Hindlimb muscle (tissue), 1 donor: ENCODE measurements at regions not wholly inside any gene's neighbourhood (a gene's known extent, or its start where the extent isn't known, plus 50 kb on each side); places are given as distances from the start of the nearest gene placed in this dataset.

Experiments
- DNase-seq: peaks from one replicate; pipeline ENCODE4 v3.0.0-alpha.2; 2013

GRCh38 chr9:87158765-87159164, 211.5 kb upstream of the GAS1 start:
- no peak for DNase-seq

GRCh38 chr9:87160148-87161102, 213.1 kb upstream of the GAS1 start:
- peak; percentile 57 for DNase-seq

- no peak for DNase-seq
Observed at GRCh38 chr9:87167161-87167560, 219.9 kb upstream of the GAS1 start.

- DNase-seq, result no peak
Observed at GRCh38 chr9:87167582-87167981, 220.3 kb upstream of the GAS1 start.

GRCh38 chr9:87178302-87178701, 231.0 kb upstream of the GAS1 start:
- no peak for DNase-seq

- DNase-seq, result no peak
Observed at GRCh38 chr9:87179553-87180340, 232.4 kb upstream of the GAS1 start.

- DNase-seq, result no peak
Observed at GRCh38 chr9:87180361-87180760, 233.1 kb upstream of the GAS1 start.

GRCh38 chr9:87180841-87181240, 233.5 kb upstream of the GAS1 start:
- DNase-seq, result no peak

GRCh38 chr9:87181670-87182069, 234.4 kb upstream of the GAS1 start:
- DNase-seq, result no peak

- DNase-seq, result no peak
Observed at GRCh38 chr9:87184956-87185642, 237.8 kb upstream of the GAS1 start.

- DNase-seq, result no peak
Observed at GRCh38 chr9:87187656-87188055, 240.3 kb upstream of the GAS1 start.

GRCh38 chr9:87189006-87189405, 241.7 kb upstream of the GAS1 start:
- DNase-seq, result no peak

- DNase-seq, result no peak
Observed at GRCh38 chr9:87193151-87193550, 245.8 kb upstream of the GAS1 start.

- peak; percentile 53 for DNase-seq
Observed at GRCh38 chr9:87193925-87194868, 246.9 kb upstream of the GAS1 start.

- DNase-seq, result no peak
Observed at GRCh38 chr9:87195306-87195705, 248.0 kb upstream of the GAS1 start.

- DNase-seq, result no peak
Observed at GRCh38 chr9:87197349-87198130, 250.2 kb upstream of the GAS1 start.

GRCh38 chr9:87198716-87199115, 251.4 kb upstream of the GAS1 start:
- no peak for DNase-seq

- DNase-seq, result no peak
Observed at GRCh38 chr9:87199278-87199677, 252.0 kb upstream of the GAS1 start.

GRCh38 chr9:87199782-87200181, 252.5 kb upstream of the GAS1 start:
- DNase-seq, result no peak

GRCh38 chr9:87201351-87201751, 254.0 kb upstream of the GAS1 start:
- peak; percentile 62 for DNase-seq

GRCh38 chr9:87206064-87206661, 258.9 kb upstream of the GAS1 start:
- DNase-seq, result no peak
